ENCODE measurements at regions not wholly inside any gene's neighbourhood (a gene's known extent, or its start where the extent isn't known, plus 50 kb on each side); places are given as distances from the start of the nearest gene placed in this dataset.
A peak's percentile ranks its signal among the peaks of the same experiment; 100 is the strongest.

DNA sequence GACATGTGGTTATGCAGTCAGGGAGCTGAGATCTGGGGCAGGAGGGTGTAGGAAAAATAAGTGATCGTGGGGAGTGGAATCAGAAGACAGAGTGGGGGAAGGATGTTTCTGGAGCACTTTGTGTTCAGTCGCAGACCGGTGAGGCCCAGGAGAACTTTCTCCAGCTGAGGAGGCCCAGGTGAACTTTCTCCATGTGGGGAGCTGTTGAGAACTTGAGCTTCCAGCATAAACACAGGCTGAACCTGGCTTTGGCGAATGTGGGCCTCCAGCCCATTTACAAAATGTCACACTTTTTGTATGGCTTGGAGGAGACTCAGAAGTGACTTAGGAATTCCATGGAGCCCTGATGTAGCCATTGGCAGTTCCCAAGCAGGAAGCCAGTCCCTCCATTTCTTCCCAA lies 108.5 kb downstream of the VAPA start:
- Histone ChIP-seq H3K27ac (ENCODE audit: low read length) (no peak overlapping the region), H3K36me3 (ENCODE audit: insufficient read depth, low read depth, low read length) (no peaks in the 10 kb centered on the region), H3K4me3 (ENCODE audit: low read length) (no peak overlapping the region)

DNA sequence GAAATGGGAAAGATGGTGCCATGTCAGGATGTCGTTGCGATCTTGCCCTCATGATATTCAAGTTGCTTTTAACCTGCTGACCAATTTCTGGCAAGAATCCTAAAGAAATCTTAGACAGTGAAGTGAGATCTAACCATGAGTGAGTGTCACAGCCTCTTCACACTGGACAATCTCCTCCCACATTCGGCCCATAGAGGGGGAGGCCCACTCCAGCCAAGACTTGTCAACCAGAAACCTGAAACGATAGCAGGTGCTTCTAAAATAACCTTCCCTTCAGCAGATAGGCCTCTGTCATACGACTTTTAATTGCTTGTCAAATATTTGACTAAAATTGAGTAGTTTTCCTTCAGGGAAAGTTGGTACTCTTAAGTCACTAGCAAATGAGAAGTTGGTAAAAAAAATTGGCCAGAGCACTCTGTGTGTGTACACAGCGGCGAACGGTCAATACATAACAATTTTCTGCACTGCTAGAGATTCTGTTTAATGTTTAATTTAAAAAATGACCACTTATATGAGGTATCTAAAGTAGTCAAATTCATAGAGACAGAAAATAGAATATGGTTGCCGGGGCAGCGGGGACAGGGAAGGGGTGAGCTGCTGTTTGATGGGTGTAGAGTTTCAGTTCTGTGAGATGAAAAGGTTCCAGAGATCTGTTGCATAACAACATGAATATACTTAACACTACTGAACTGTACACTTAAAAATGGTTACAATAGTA lies 110.2 kb downstream of the VAPA start:
- H3K36me3 ChIP-seq (ENCODE audit: insufficient read depth, low read depth, low read length), result no peaks in the 10 kb centered on the region
- no peaks in the 10 kb centered on the region for H3K9me3 ChIP-seq (ENCODE audit: insufficient read depth, low read depth, low read length)
- no peak overlapping the region for H3K27ac ChIP-seq (ENCODE audit: low read length)
- no peak overlapping the region for H3K9ac ChIP-seq (ENCODE audit: low read depth, low read length)
- no peaks in the 10 kb centered on the region for H3K27me3 ChIP-seq (ENCODE audit: insufficient read depth, low read length)
- no peaks in the 10 kb centered on the region for H3K4me1 ChIP-seq (ENCODE audit: insufficient read depth, low read length)
- no peak overlapping the region for H3K4me3 ChIP-seq (ENCODE audit: low read length)

More for the DNA sequence above, 108.5 kb downstream of the VAPA start:
- Histone ChIP-seq H3K9ac (ENCODE audit: low read depth, low read length) (no peak overlapping the region), H3K4me1 (ENCODE audit: insufficient read depth, low read length) (no peaks in the 10 kb centered on the region), H3K9me3 (ENCODE audit: insufficient read depth, low read depth, low read length) (no peaks in the 10 kb centered on the region), H3K27me3 (ENCODE audit: insufficient read depth, low read length) (no peaks in the 10 kb centered on the region)

DNA sequence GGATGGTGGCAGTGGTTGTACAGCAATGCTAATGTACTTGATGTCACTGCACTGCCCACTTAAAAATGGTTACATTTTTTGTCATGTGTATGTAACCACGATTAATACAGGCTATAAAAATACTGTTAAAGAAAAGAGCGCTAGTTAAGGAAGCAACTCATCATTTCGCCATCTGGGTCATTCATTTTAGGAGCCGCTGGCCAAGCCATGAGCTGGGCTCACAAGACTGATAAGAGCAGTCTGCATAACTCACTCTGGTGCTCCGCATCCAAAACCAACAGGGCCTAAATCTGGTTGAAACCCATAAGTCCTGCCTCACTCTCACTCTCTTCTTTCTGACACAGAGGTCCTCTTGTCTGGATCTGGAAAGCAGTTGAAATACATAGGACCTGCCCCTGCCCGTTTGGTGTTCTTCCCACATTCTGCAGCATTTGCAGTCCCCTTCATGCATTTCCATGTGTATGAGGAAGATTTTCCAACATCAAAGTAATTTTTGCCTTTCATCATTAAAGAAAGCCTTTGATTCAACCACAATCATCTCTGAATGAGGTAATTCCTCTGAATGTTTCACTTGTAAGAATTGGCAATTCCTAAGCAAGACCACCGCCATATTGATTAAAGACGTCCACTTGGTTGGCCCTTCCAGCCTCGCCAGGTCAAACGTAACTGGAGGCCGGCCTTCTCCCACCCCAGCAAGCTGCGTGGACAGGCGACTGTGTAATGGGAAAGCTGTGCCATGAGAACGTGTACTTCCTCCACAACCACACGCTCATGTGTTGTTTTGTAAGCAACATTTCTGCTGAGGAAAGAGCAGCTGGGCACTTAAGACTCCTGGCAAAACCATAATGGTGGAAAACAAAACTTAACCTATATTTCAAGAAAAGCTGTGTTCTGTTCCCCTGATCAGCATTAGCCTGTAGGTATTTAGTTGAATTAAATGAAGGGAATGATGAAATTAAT lies 112.2 kb downstream of the VAPA start:
- no peak overlapping the region for H3K9ac ChIP-seq (ENCODE audit: low read depth, low read length)
- H3K4me3 ChIP-seq (ENCODE audit: low read length), result no peak overlapping the region
- no peak overlapping the region for H3K27ac ChIP-seq (ENCODE audit: low read length)
- H3K9me3 ChIP-seq (ENCODE audit: insufficient read depth, low read depth, low read length), result no peaks in the 10 kb centered on the region
- H3K36me3 ChIP-seq (ENCODE audit: insufficient read depth, low read depth, low read length), result no peaks in the 10 kb centered on the region
- no peaks in the 10 kb centered on the region for H3K4me1 ChIP-seq (ENCODE audit: insufficient read depth, low read length)
- H3K27me3 ChIP-seq (ENCODE audit: insufficient read depth, low read length), result no peaks in the 10 kb centered on the region

DNA sequence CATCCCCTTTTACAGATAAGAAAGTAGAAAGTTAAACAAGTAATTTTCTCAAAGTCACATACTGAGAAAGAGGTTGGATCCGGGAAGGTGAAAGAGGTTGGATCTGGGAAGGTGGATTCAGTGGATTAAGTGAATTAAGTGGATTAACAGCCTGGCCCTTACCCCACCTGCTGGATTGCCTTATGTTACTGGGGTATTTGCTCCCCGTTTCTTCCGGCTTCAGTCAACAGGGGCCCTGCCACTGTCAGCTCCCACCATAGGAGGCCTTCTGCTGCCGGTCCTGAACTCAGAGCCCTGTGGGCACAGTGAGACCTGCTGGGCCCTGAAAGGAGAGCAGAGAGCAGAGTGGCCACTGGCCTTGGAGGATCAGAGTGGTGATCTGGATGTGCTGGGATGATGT lies 113.2 kb downstream of the VAPA start:
- Histone ChIP-seq H3K4me3 (ENCODE audit: low read length) (no peak overlapping the region), H3K9ac (ENCODE audit: low read depth, low read length) (no peak overlapping the region), H3K9me3 (ENCODE audit: insufficient read depth, low read depth, low read length) (no peaks in the 10 kb centered on the region), H3K4me1 (ENCODE audit: insufficient read depth, low read length) (no peaks in the 10 kb centered on the region), H3K36me3 (ENCODE audit: insufficient read depth, low read depth, low read length) (no peaks in the 10 kb centered on the region), H3K27ac (ENCODE audit: low read length) (no peak overlapping the region), H3K27me3 (ENCODE audit: insufficient read depth, low read length) (no peaks in the 10 kb centered on the region)

DNA sequence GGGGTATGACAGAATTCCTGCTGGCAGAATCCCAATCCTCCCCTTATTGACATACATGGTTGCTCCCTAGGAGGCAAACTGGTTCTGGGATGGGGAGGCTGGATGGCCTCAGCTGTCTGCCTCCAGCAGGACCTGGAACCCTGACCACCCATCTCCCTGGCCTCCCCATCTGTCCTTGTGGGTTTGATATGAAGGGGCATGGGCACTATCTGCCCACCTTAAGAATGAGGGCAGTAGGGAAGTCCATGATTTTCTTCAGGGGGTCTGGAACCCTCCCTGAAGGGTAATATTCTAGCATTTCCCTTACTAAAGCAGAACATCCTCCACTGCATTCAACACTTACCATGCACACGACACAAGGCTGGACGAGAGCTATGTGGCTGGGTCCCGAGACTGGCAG lies 113.6 kb downstream of the VAPA start:
- no peaks in the 10 kb centered on the region for H3K36me3 ChIP-seq (ENCODE audit: insufficient read depth, low read depth, low read length)
- H3K4me3 ChIP-seq (ENCODE audit: low read length), result no peak overlapping the region
- no peak overlapping the region for H3K9ac ChIP-seq (ENCODE audit: low read depth, low read length)
- no peak overlapping the region for H3K27ac ChIP-seq (ENCODE audit: low read length)
- H3K27me3 ChIP-seq (ENCODE audit: insufficient read depth, low read length), result no peaks in the 10 kb centered on the region
- no peaks in the 10 kb centered on the region for H3K4me1 ChIP-seq (ENCODE audit: insufficient read depth, low read length)
- no peaks in the 10 kb centered on the region for H3K9me3 ChIP-seq (ENCODE audit: insufficient read depth, low read depth, low read length)

DNA sequence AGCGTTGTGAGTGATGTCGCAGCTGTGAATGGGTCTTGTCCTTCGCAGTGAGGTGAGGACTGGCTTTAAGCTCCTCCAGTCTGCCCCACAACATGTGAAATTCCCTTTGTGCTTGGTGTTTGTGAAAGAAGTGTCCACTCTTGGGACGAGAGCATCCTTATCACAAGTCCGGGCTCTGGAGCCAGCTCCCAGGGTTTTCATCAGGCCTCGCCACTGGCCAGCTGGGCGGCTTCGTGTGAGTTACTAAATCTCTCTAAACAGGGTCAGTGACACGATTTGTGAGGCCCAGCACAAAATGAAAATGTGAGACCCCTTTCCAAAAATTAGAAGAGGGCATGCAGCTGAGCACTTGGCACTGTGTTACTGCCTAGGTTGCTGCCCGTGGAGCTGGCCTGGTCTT lies 115.9 kb downstream of the VAPA start:
- H3K4me3 ChIP-seq (ENCODE audit: low read length), result no peak overlapping the region
- no peaks in the 10 kb centered on the region for H3K9me3 ChIP-seq (ENCODE audit: insufficient read depth, low read depth, low read length)
- peaks cover 9% of the 10 kb centered on the region for H3K27me3 ChIP-seq (ENCODE audit: insufficient read depth, low read length)
- H3K9ac ChIP-seq (ENCODE audit: low read depth, low read length), result no peak overlapping the region
- H3K36me3 ChIP-seq (ENCODE audit: insufficient read depth, low read depth, low read length), result no peaks in the 10 kb centered on the region
- H3K27ac ChIP-seq (ENCODE audit: low read length), result no peak overlapping the region
- 0 out of 2 replicates have a peak, but pooled peaks cover 3% of the 10 kb centered on the region for H3K4me1 ChIP-seq (ENCODE audit: insufficient read depth, low read length)

DNA sequence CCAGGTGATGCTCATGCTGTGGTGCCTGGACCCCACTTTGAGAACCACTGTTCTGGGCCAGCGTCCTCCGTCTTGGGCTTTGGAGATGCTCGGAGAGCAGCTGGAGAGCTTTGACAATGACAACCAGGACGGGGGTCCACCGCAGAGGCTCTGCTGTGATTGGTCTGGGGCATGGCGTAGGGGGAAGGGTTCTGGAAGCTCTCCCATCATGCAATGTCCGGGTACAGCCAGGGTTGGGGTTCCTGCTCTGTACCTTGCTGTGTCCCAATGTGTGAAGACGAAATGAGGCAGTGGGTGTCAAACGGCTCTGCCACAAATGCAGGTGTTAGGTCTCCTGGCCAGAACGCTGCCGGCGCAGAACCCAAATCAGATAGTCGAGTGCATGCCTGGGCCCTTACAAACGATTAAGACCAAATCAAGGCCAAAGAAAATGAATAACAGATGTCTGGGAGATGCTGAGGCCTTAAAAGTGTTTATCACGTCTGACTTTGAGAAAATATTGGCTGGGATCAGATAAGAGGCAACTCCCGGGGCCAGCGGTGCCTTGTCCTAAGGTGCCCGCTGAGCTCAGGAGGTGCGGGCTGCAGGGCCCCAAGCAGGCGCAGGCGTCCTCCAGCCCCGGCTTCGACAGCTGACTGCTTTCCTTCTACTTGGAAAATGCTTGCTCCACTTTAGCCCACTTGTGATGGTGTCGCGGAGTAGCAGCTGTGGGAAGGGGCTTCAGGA lies 117.2 kb downstream of the VAPA start:
- no peaks in the 10 kb centered on the region for H3K36me3 ChIP-seq (ENCODE audit: insufficient read depth, low read depth, low read length)
- peaks cover 9% of the 10 kb centered on the region for H3K27me3 ChIP-seq (ENCODE audit: insufficient read depth, low read length)
- no peaks in the 10 kb centered on the region for H3K9me3 ChIP-seq (ENCODE audit: insufficient read depth, low read depth, low read length)
- no peak overlapping the region for H3K9ac ChIP-seq (ENCODE audit: low read depth, low read length)
- 0 out of 2 replicates have a peak, but pooled peaks cover 3% of the 10 kb centered on the region for H3K4me1 ChIP-seq (ENCODE audit: insufficient read depth, low read length)
- no peak overlapping the region for H3K4me3 ChIP-seq (ENCODE audit: low read length)
- no peak overlapping the region for H3K27ac ChIP-seq (ENCODE audit: low read length)

DNA sequence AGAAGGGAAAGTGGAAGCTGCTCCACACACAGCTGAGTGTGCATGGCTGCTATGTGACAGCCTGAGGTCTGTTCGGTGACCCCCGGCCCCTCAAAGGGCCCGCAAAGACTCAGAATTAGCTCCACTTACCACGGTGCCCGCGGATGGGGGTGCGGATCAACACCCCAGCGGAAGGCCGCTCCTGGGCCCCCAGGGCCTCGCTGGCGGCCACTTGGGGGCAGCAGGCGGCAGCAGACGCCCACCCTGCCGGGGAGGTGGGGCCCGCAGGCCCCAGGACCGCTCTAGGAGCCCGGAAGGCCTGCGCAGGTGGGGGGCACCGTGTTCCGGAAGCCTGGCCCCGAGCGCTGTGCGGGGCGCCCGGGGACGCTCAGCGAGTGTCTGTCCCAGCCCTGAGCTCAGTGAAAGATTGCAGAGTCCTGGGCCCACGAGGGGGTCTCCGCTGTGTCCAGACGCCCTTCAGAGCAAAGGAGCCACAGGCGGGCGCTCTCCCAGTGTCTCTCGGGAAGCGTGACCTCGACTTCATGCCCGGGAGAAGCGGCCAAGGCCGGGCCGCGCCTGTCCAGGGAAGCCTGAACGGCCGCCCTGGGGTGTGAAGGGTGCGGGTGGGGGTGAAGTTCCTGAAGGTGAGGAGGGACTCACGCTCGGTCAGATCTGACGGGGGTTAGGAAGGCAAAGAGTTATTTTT lies 118.7 kb downstream of the VAPA start:
- peaks cover 9% of the 10 kb centered on the region for H3K27me3 ChIP-seq (ENCODE audit: insufficient read depth, low read length)
- H3K36me3 ChIP-seq (ENCODE audit: insufficient read depth, low read depth, low read length), result no peaks in the 10 kb centered on the region
- peak overlapping the region; percentile 53; the same call in 1 of the 2 replicates for H3K4me3 ChIP-seq (ENCODE audit: low read length)
- 0 out of 2 replicates have a peak, but pooled peaks cover 3% of the 10 kb centered on the region for H3K4me1 ChIP-seq (ENCODE audit: insufficient read depth, low read length)
- no peak overlapping the region for H3K27ac ChIP-seq (ENCODE audit: low read length)
- H3K9me3 ChIP-seq (ENCODE audit: insufficient read depth, low read depth, low read length), result no peaks in the 10 kb centered on the region
- H3K9ac ChIP-seq (ENCODE audit: low read depth, low read length), result peak overlapping the region; percentile 21; the same call in 1 of the 2 replicates

DNA sequence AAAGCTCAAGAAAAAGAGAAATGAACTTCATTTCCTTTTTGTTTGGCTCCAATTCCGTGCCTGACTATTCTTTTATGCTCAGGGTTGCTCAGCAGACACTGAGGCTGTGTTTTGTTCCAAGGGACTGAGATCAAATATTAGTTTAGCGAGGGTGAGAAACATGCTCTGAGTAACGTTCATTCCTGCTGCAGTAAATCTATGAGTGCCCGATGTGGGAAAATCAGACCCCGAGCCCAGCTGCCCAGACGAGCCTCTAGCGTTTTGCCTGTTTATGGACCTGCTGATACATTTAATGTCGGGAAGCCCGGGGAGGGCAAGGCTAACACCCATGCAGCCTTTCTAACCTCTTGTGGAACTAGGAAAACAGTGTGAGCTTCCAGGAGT lies 119.2 kb downstream of the VAPA start:
- Histone ChIP-seq H3K9ac (ENCODE audit: low read depth, low read length) (peak overlapping the region; percentile 21; the same call in 1 of the 2 replicates), H3K9me3 (ENCODE audit: insufficient read depth, low read depth, low read length) (no peaks in the 10 kb centered on the region), H3K4me3 (ENCODE audit: low read length) (peak overlapping the region; percentile 53; the same call in 1 of the 2 replicates), H3K27me3 (ENCODE audit: insufficient read depth, low read length) (peaks cover 9% of the 10 kb centered on the region), H3K4me1 (ENCODE audit: insufficient read depth, low read length) (0 out of 2 replicates have a peak, but pooled peaks cover 3% of the 10 kb centered on the region), H3K36me3 (ENCODE audit: insufficient read depth, low read depth, low read length) (no peaks in the 10 kb centered on the region), H3K27ac (ENCODE audit: low read length) (no peak overlapping the region)

DNA sequence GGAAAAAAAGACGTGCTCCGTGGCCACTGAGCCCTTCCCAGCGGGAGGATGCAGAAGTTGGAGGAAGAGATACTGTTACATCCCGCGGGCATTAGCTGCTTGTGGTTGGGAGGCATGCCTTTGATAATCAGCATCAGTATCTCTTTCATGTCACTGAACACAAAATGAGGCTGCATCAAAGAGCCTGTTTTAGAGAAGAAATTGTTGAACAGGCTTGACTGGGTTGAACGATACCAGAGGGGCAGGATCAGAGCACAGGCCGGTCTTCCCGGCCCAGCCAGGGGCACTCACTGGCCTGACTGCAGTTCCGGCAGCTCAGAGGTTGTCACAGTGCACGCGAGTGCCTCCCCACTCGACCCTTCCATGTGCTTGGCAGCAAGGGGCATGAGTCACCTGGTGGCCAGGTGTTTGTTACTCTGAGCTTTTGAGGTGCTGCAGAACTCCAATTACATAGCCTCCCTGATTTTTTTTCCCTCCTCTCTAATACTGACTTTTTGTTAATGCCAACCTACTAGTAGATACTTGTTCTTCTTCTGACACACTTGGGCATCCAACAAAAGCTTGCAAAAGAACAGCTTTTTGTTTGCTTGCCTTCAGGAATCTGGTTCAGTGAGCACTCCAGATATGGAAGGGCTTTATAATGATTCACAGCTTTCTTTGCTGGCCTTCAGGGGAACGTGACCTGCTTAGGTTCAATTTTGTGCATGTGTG lies 121.6 kb downstream of the VAPA start:
- Histone ChIP-seq H3K27me3 (ENCODE audit: insufficient read depth, low read length) (peaks cover 9% of the 10 kb centered on the region), H3K27ac (ENCODE audit: low read length) (no peak overlapping the region), H3K9ac (ENCODE audit: low read depth, low read length) (no peak overlapping the region)

More for the DNA sequence above, 121.6 kb downstream of the VAPA start:
- no peak overlapping the region for H3K4me3 ChIP-seq (ENCODE audit: low read length)
- H3K9me3 ChIP-seq (ENCODE audit: insufficient read depth, low read depth, low read length), result no peaks in the 10 kb centered on the region
- 0 out of 2 replicates have a peak, but pooled peaks cover 3% of the 10 kb centered on the region for H3K4me1 ChIP-seq (ENCODE audit: insufficient read depth, low read length)
- H3K36me3 ChIP-seq (ENCODE audit: insufficient read depth, low read depth, low read length), result no peaks in the 10 kb centered on the region

Measured in iPS-20b (cell line).